Ovary (tissue), 7 donors: ENCODE measurements at regions not wholly inside any gene's neighbourhood (a gene's known extent, or its start where the extent isn't known, plus 50 kb on each side); places are given as distances from the start of the nearest gene placed in this dataset.

Experiments used
- DNase-seq, 5 donors: peaks; one replicate each; pipeline ENCODE4 v3.0.0-alpha.2; 2019 to 2020
- H3K27ac ChIP-seq, 2 donors: fragments of 200-600 bp; one replicate each; pipeline versions ENCODE4 v1.5.1 to v1.8.0; 2019 to 2022
- H3K27me3 ChIP-seq: fragments of 200-600 bp; one replicate; pipeline ENCODE4 v1.8.0; 2022
- H3K36me3 ChIP-seq: fragments of 200-600 bp; sonication (generic); one replicate; pipeline ENCODE4 v1.5.1; 2019
- H3K4me1 ChIP-seq: one replicate; pipeline ENCODE4 v1.8.1; 2013; ENCODE audit warnings: mild to moderate bottlenecking, moderate library complexity; ENCODE audit not compliant: insufficient read depth
- H3K4me3 ChIP-seq: fragments of 200-600 bp; sonication (generic); one replicate; pipeline ENCODE4 v1.5.1; 2017
- H3K9me3 ChIP-seq, 2 donors: fragments of 200-600 bp in 1 of 2; sonication (generic) in 1 of 2; one replicate each; pipeline versions ENCODE4 v1.5.1 to v1.8.1; 2013 to 2019; ENCODE audit warnings: mild to moderate bottlenecking in 1 of 2, moderate library complexity in 1 of 2
- EP300 ChIP-seq: sonication (generic); formaldehyde crosslinking; IDR thresholded peaks from one replicate; pipeline ENCODE4 v1.6.1; 2017; ENCODE audit warnings: antibody characterized with exemption
- POLR2A ChIP-seq: fragments of 450-650 bp; IDR thresholded peaks from one replicate; pipeline ENCODE4 v1.6.1; 2017; ENCODE audit warnings: antibody characterized with exemption, mild to moderate bottlenecking, moderate library complexity
- WGBS, 3 donors: extraction: QIAGEN DNeasy Blood & Tissue Kit in 1 of 3; methylation state at CpG; one replicate each; pipeline versions ENCODE4 v1.1.5 to v1.1.7; 2013 to 2017; 5-methylcytosine and 5-hydroxymethylcytosine counted together
- intact Hi-C, 4 donors: fragments of 100-400 bp; cut with DNase I; formaldehyde crosslinking; loops; one replicate each; pipeline versions ENCODE4 v1.11.0 to v1.15.1; 2022 to 2023
- TF ChIP-seq, protein P1 (sequence below), 3 donors: fragments of 450-650 bp in 2 of 3; fragments of 200-600 bp in 1 of 3; IDR thresholded peaks; one replicate each; pipeline versions ENCODE4 v1.5.1 to v1.8.0; 2016 to 2022; ENCODE audit warnings: antibody characterized with exemption in 3 of 3, mild to moderate bottlenecking in 1 of 3
- donor health status: DM: no; HTN: no; CAD: no; lungs with moderate emphysema.
- donor health status: DM: no; HTN: no; CAD: no.
- donor health status: Bipolar disorder and iron deficiency.
- donor health status: DM: no; HTN: no; CAD: no.
- donor health status: DM: yes; HTN: yes; CAD: no.

DNA sequence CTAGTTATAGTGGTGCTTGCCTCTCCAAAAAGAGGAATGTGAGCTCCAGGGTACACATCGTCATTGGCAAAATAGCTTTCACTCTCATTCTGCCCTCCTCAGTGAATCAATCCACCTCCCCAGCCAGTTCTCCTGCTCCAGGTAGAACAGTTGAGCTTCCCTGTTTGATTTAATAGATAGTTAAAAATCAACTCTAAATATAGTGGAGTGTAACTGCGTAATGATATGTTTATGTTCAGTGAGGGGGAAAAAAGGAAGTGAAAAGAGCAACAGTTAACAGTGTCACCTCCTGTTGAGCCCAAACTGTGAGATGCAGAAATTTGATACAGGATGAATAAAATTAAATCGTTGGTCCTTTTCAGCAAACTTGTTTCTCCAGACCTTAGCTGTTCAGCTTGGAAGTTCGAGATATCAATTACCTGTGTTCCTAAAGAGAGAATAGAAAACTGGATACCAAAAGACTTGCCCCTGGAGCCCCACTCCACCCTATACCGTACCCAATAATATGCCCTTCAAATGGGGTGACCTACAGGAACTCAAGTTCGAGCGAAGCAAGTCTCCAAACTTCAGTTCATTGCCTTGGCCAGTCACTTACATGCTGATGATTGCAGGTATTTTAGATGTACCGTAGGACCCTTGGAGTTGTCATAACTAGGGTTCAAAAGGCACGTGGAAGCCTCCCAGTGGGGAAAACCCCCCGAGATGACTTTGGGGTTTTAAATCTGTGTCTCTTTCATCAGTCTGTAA, 708.4 kb downstream of the RNF144A start:
- H3K27me3 ChIP-seq, result no peaks in the 10 kb centered on the region
- no peaks in the 10 kb centered on the region for H3K36me3 ChIP-seq
- H3K4me3 ChIP-seq, result no peak overlapping the region
- DNase-seq, result no peak
- H3K4me1 ChIP-seq, result no peaks in the 10 kb centered on the region
- no peak overlapping the region for H3K27ac ChIP-seq
- 78 to 87% (median 86%) methylated on average over 10 of the region's 10 CpGs for WGBS, 3 donors
- TF ChIP-seq EP300 (no peak), POLR2A (no peak)
- TF ChIP-seq, protein P1, sequence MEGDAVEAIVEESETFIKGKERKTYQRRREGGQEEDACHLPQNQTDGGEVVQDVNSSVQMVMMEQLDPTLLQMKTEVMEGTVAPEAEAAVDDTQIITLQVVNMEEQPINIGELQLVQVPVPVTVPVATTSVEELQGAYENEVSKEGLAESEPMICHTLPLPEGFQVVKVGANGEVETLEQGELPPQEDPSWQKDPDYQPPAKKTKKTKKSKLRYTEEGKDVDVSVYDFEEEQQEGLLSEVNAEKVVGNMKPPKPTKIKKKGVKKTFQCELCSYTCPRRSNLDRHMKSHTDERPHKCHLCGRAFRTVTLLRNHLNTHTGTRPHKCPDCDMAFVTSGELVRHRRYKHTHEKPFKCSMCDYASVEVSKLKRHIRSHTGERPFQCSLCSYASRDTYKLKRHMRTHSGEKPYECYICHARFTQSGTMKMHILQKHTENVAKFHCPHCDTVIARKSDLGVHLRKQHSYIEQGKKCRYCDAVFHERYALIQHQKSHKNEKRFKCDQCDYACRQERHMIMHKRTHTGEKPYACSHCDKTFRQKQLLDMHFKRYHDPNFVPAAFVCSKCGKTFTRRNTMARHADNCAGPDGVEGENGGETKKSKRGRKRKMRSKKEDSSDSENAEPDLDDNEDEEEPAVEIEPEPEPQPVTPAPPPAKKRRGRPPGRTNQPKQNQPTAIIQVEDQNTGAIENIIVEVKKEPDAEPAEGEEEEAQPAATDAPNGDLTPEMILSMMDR (IDR thresholded peaks at IDR 0.05), result no peak
- H3K9me3 ChIP-seq, result no peaks in the 10 kb centered on the region
- intact Hi-C loops, result no loop called here

DNA sequence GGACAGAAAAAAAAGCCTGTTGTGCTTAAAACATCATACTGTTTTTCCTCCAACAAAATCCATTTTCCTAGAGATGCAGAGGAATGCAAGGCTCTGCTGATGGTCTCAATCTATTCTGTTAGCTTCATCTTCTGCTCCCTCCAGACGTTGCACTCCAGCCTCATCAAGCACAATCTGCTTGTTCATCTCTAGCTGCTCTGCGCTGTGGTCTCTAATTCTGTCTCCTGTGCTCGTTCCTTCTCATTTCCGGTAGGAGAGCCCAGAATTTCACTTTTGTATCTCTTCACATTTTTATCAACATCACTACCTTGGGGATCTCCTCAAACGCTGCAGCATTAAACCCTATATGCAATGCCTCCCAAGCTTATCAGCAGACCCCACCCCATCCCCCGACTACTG, 708.9 kb downstream of the RNF144A start:
- no peaks in the 10 kb centered on the region for H3K4me1 ChIP-seq
- intact Hi-C loops, result no loop called here
- no peak for DNase-seq

DNA sequence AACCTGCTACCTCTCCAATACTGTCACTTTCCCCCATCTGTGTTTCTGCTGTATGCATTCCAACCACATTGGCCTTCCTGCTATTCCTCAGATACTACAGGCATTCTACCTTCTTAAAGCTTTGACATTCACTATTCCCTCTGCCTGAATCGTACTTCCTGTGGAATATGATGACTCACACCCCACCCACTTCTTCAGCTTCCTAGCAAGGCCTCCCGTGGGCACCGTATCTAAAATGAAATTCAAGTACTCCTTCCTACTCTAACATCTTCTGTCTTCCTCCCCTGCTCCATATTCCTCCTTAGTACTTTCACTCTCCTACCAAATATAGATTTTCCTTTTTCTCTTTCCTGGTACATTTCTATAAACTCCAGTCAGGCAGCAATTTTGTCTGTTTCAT, 710.4 kb downstream of the RNF144A start:
- no peak for DNase-seq

More for the DNA sequence above, 708.9 kb downstream of the RNF144A start:
- Histone ChIP-seq H3K9me3 (no peaks in the 10 kb centered on the region), H3K36me3 (no peaks in the 10 kb centered on the region), H3K4me3 (no peak overlapping the region), H3K27ac (no peak overlapping the region), H3K27me3 (no peaks in the 10 kb centered on the region)
- TF ChIP-seq, protein P1 (IDR thresholded peaks at IDR 0.05), result no peak
- TF ChIP-seq EP300 (no peak), POLR2A (no peak)
- WGBS, 3 donors, result 79 to 85% (median 80%) methylated on average over 6 of the region's 6 CpGs

GRCh38 chr2:7632420-7632819, 715.2 kb downstream of the RNF144A start:
- intact Hi-C loops, result no loop called here
- Histone ChIP-seq H3K9me3 (no peaks in the 10 kb centered on the region), H3K36me3 (no peaks in the 10 kb centered on the region), H3K4me3 (no peak overlapping the region), H3K27ac (no peak overlapping the region), H3K4me1 (no peaks in the 10 kb centered on the region), H3K27me3 (no peaks in the 10 kb centered on the region)
- DNase-seq, result no peak
- 73 to 87% (median 78%) methylated on average over 4 of the region's 4 CpGs for WGBS, 3 donors
- TF ChIP-seq, protein P1 (IDR thresholded peaks at IDR 0.05), result no peak
- TF ChIP-seq POLR2A, result no peak
- TF ChIP-seq EP300, result no peak

More for the DNA sequence above, 710.4 kb downstream of the RNF144A start:
- Histone ChIP-seq H3K4me3 (no peak overlapping the region), H3K9me3 (no peaks in the 10 kb centered on the region), H3K4me1 (no peaks in the 10 kb centered on the region), H3K36me3 (no peaks in the 10 kb centered on the region), H3K27me3 (no peaks in the 10 kb centered on the region), H3K27ac (no peak overlapping the region)
- 29 to 48% (median 30%) methylated on average over 3 of the region's 3 CpGs for WGBS, 3 donors
- intact Hi-C loops, result no loop called here
- TF ChIP-seq EP300 (no peak), POLR2A (no peak)
- TF ChIP-seq, protein P1 (IDR thresholded peaks at IDR 0.05), result no peak
